ENCODE measurements at regions not wholly inside any gene's neighbourhood (a gene's known extent, or its start where the extent isn't known, plus 50 kb on each side); places are given as distances from the start of the nearest gene placed in this dataset.

DNA sequence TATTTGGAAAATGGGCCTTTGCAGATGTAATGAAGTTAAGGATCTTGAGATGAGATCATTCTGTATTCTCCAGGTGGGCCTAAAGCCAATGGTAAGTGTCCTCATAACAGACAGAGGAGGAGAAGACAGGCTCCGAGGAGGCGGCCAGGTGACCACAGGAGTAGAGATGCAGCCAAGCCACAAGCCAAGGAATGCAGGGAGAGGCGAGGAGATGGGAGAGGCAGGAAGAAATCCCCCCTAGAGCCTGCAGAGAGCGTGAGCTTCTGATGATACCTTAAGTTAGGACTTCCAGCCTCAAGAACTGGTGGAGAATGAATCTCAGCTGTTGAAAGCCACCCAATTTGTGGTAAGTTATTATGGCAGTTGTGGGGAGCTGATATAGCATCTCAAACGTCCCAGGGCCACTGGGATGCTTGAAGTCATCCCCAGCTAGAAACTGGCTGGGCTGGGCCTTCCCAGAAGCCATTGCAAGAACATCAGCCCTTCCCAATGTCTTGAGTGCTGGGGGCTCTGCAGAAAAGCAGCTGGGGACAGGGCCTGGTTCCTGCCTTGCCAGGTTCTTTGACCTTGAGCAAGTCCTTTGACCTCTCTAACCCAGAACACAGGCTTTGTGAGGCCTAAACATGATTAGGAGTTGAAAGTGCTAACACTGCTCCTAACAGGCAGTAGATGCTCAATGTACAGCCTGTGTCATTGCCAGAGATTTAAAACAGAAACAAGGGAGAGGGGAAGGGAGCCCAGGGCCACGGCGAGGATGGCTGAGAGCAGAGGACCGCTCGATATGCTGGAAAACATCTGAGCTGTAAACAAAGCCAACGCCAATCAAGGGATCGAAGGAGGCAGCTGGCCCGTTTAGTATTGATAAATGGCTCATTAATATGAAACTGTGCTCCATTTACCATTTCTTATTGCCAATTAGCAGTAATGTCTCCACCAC lies 632.3 kb downstream of the TBC1D22A start:
- no peak for DNase-seq

- no peak for DNase-seq
Observed at GRCh38 chr22:47393191-47393590, 630.7 kb downstream of the TBC1D22A start.

DNA sequence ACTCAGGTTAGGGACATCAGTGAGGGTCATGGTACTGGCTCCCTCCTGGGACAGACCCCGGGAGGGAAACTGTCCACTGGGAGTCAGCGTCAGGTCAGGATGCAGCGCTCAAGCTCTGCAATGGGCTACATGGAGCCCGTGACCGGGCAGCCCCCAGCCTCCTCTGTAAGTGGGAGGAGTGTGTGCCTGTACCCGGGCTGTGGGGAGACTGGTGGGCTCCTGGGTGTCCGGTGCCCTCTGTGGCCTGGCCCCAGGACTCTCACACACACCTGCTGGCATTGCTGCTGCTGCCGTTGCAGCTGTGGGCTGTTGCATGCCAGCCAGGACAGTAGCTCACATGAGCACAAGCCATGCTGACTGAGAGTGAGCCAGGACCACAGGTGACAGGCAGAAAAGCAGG lies 630.3 kb downstream of the TBC1D22A start:
- no peak for DNase-seq

DNA sequence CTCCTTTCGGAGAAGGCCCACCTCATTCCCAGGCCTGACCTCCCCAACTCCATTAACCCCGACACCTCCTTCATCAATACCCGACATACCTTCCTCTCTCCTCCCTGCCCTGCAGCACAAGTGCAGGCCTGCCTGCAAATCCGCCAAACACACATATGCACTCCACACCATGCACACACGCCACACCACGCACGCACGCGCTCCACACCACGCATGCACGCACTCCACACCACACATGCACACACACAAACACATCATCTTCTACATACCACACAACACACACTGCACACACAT lies 629.6 kb downstream of the TBC1D22A start:
- DNase-seq, result no peak

DNA sequence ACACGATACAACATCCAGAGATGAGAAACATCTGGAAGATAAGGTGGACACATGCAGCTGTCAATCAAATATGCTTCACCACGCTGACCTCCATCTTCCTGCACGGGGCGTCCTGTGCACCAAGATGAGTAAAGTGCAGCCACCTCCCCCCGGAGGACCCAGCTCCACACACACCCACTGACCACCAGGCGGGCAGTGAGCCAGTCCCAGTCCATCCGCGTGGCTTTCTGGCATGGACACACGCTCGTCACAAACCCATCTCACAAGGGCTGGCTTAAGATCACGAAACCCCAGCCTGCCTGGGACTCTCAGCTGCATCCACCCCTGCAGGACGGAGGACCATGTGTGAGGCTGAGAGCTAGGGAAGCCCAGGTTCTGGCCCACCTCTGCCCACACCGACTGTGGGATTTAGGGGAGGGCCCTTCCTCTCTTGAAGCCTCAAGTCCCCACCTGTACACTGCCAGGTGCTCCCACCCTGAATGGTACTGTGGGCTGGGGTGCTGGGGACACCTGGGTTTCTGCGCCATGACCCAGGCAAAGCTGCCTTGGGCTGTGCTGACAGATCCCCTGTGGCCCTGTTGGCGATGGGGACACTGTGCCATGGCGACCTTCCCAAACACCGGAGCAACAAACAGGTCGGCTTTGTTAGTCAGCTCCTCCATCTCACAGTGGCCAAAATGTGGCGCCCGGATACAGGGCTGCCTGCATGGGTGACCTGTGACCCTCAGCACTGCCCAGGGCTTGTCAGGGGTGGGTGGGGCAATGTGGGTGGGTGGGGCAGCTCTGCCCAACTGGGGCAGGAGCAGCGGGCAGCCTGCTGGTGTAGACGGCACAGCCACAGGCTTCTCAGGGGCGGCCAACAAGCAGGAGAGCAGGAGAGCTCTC lies 629.0 kb downstream of the TBC1D22A start:
- no peak for DNase-seq

GRCh38 chr22:47390026-47390970 lies 627.8 kb downstream of the TBC1D22A start:
- DNase-seq, result no peak

- no peak for DNase-seq
Observed at GRCh38 chr22:47389201-47389600, 626.8 kb downstream of the TBC1D22A start.

DNA sequence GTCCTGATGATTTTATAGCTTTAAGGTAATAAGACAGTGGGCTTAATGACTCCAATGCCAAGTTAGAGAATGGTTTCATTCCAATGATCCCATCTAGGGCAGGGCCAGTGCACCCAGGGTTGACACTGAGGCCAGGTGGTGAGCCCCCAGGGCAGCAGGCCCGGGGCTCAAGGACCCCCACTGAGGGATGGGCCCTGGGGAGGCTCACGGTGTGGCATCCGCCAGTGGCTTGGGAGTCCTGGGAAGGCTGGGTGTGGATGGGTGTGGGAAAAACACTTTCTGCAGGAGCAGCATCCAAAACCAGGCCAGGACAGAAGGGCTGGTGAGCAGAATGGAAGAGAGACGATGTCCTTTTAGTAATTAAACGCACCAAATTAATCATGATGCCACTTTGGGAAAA lies 626.3 kb downstream of the TBC1D22A start:
- no peak for DNase-seq

DNA sequence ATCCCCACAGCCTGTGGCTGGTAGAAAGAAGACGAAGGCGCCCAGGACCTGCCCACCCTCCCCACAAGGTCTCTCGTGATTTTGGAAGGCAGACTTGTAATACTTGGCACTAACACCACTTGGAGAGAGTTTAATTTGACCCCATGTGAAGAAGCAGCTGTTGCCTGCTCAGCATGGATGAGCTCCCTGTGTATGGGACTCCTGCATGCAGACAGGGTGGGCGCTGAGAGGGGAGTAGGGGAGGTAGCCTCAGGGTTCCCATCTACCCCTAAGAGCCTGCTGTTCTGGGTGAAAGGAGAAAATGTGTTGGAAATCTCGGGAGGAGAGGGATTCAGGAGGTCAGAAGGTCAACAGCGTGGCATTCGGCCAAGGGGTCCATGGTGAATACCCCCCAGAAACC lies 625.9 kb downstream of the TBC1D22A start:
- DNase-seq, result no peak

GRCh38 chr22:47386812-47387510 lies 624.5 kb downstream of the TBC1D22A start:
- no peak for DNase-seq

DNA sequence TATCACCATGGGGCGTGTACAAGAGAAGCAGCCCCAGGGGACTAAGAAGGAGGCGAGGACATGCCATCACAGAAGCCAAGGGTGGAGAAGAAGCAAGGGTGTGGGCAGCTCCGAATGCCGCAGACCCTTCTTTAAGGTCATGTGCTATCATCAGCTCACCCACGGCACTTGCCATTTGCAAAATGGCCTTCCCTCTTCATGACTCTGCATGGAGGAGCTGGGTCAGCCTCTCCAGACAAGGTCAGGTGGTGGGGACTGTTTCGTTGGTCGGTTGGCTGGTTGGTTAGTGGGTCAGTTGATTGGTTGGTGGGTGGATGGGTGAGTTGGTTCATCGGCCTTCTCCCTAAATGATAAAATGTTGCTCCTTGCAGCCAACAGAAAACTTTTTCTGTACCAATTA lies 622.5 kb downstream of the TBC1D22A start:
- DNase-seq, result no peak

DNA sequence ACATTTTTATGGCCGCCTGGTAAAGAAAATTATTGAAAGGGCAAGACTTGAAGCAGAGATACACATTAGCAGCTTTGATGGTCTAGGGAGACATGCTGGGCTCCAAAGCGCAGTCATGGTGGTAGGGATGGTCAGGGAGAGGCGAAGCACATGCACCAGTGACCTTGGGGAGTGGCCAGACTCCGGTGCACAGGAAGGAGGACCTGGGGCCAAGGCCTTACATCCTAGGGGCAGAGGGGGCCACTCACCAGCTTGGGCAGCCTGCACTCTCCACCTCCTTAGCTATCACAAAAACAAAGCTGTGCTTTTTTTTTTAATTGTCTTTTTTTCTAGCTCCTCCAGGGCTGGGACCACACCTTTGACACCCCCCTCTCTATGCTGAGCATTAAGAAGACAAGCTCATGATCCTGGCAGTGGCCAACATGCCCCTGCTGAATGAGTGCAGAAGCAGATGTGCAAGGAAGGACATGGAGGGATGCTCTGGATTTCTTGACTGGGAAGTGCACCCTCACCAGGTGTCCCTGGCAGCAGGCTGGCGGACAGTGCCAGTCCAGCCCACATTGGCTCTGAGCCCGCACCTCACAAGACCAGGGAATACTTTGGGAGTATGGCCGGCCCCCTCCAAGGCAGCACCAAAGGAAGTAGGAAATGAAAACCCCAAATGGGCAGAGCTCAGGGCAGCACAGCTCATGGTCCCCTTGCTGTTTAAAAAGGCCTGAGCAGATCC lies 619.9 kb downstream of the TBC1D22A start:
- no peak for DNase-seq

GRCh38 chr22:47381240-47381639 lies 618.8 kb downstream of the TBC1D22A start:
- no peak for DNase-seq

GRCh38 chr22:47380692-47381091 lies 618.2 kb downstream of the TBC1D22A start:
- no peak for DNase-seq

GRCh38 chr22:47379037-47379436 lies 616.6 kb downstream of the TBC1D22A start:
- no peak for DNase-seq

DNA sequence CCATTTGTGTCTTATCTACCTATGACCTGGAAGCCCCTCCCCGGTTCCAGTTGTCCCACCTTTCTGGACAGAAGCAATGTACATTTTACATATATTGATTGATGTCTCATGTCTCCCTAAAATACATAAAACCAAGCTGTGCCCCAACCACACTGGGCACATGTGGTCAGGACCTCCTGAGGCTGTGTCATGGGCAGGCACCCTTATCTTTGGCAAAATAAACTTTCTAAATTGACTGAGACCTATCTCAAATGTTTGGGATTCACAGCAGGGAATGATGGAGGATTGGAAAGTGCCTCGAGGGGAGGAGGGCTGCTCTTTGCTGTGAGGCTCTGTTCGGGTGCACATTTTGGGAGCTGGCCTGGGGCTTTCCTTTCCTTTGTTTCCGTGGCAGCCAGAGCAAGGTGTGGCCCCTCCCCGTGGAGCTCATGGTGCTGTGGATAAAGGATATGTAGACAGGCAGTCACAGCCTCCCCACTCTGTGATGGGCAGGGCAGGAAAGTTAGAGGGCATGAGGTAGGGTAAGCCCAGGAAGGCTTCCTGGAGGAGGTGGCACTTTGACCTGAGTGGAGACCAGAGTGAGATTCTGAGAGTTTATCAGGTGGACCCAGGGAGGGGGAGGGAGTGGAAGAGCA lies 615.6 kb downstream of the TBC1D22A start:
- DNase-seq, result no peak

DNA sequence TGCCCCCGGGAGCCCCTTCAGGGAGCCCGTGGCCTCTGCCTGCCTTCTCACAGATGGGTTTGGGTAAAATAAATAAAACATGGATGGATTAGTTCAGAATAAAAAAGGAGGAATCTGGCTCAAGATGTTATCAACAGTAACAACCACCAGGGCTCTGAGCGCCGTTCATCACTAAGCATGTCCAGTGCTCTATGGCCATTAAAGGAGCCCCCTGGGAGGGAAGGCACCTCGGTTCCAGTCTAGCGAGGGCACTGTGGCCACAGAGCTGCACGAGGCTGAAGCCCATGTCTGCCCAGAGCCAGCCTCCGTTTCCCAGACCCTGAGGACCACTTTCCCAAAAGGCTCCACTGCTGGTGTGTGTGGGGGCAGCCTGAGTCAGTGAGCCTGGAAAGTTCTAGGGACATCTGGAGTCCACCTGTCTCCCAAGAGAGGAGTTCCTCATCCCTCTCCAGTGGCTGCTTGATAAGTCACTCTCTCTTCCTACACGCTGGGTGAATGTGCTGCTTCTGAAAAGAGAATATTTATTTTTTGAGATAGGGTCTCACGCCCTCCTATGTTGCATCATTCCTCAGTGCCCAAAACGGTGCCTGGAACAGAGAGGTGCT lies 614.6 kb downstream of the TBC1D22A start:
- no peak for DNase-seq

DNA sequence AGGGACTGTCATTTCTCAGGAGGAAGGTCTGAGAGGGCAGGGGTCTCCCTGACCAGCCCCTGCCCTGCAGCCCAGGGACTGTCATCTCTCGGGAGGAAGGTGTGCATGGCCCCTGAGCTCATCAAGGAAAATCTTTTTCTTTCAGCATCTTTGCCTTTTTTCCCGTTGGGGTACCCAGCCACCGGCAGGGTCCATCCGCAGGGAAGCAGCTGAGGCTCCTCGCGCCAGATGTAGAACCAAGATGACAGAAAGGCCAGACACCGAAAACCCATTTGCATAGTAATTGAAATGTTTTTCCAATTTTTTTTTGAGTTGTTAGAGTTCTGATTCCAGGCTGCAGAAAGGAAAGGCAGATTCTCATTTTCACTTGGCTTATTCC lies 613.9 kb downstream of the TBC1D22A start:
- DNase-seq, result no peak

DNA sequence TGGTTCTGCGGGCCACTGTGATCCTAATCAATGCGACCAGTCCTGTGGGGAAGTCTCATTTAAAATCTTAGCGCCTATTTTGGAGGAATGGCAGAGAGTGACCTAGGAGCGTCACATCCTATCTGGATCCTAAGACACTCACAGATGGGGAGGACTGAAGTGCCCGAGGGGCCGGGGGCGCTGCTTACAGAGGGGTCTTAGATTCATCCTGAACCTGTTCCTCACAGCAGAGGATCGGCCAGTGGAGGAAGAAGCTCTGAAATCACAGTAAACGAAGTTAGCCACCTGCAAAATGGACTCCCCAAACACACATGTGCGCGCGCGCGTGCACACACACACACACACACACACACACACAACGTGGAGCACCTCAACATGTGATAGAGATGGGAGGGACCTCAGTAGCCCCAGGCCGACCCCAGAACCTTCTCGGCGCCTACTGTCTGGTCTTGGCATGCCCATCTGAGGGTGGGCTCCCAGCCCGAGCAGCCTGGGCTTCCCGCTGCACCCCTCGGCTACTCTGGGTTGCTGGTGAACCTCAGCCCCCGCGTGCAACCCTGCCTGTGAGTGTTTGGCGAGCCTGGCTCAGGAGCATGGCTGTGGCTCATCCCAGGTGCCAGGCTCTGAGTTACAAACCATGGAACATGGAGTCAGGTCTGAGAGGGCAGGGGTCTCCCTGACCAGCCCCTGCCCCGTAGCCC lies 613.3 kb downstream of the TBC1D22A start:
- DNase-seq, result no peak

All from activated T-cell treated with anti-CD3 and anti-CD28 coated beads, Interleukin-2, amount 50 U/mL, for 48 hours (primary cell).